Right lung (tissue), 2 donors: ENCODE measurements at regions not wholly inside any gene's neighbourhood (a gene's known extent, or its start where the extent isn't known, plus 50 kb on each side); places are given as distances from the start of the nearest gene placed in this dataset.
"Not testable (repeated sequence)": the region's sequence is repeated elsewhere in the genome, so short reads cannot be mapped to it uniquely, and the experiment has no call there.

Source experiments
- DNase-seq, 2 donors: peaks; one replicate each; pipeline ENCODE4 v3.0.0-alpha.2; 2013

DNA sequence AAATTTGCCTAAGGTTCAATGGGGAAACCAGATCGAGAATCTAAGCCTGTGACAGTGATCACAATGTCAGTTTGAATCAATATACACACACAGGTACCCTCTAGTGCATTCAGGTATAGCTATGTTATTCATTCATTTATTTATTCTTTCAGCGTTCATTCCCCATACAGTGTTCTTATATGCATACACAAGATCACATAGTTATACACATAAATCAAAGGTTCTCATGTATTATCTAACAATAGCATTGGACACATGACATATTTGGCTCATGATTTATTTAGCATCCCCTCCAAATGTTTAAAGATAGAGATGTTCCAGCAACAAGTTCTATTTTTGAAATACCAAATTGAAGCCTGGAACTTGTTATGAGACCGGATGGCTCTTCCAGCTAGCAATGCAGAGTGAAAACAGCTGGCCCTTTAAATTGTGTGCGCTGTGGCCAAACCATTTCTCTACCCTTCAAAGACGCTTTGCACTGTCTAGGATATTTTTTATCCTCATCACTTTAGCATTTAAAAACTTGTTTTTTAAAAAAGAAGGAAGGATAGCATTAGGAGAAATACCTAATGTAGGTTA is 131.0 kb downstream of the ATXN3L start:
- no peak for DNase-seq

GRCh38 chrX:13186643-13187042 is 133.2 kb downstream of the ATXN3L start:
- not testable (repeated sequence) for DNase-seq

- DNase-seq = no peak
Observed at GRCh38 chrX:13180807-13181206, 136.4 kb upstream of the FAM9C start.

- DNase-seq = no peak
Observed at GRCh38 chrX:13179586-13179985, 135.2 kb upstream of the FAM9C start.

DNA sequence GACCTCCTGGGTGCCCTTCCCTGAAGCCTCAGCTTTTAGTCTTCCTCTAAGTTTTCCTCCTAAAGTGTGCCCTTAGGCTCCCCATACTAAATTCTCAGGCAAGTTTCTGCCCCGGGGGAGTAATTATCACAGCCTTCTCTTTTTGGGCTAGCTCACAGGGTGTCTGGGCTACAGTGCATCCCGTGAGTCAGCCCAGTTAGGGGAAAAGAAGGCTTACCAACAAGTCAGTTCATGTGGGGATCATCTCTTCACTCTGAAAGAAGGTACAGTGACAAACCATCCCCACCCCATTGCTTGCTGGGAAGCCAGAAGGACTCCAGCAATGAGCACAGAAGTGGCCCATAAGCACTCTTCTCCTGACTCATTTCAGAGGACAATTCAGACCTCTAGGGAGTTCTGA is 134.7 kb upstream of the FAM9C start:
- DNase-seq = no peak

DNA sequence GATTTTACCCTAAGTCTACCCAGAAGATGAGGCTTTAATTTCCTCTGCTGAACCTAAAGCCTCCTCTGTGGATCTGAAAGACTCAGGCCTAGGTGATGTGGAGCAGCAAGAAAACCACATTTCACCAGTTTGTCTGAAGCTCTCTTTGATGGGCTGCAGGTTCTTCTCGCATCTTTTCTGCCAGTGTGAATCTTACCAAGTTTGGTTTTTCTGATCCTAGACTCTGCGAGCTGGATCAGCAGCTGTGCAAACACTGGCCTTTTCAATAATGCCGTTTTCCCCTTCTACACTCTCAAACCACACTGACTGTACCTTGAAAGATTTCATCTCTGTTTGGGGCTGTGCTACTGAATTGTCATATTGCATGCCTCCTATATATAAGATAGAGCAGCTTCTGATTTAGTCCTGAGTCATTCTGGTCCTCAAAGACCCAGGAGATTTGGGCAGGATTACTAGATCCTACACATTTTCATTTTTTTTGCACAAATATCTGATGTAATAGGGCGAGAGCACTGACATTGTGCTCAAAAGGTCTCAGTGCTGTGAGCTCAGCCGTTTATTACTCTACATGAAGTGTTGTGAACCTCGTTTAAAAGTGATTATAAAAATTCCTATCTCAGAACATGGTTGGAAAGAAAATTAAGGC is 133.6 kb upstream of the FAM9C start:
- DNase-seq = no peak

- no peak for DNase-seq
Observed at GRCh38 chrX:13175056-13175455, 130.6 kb upstream of the FAM9C start.

- no peak for DNase-seq
Observed at GRCh38 chrX:13170966-13171558, 126.6 kb upstream of the FAM9C start.

- DNase-seq = no peak
Observed at GRCh38 chrX:13169684-13170083, 125.3 kb upstream of the FAM9C start.

DNA sequence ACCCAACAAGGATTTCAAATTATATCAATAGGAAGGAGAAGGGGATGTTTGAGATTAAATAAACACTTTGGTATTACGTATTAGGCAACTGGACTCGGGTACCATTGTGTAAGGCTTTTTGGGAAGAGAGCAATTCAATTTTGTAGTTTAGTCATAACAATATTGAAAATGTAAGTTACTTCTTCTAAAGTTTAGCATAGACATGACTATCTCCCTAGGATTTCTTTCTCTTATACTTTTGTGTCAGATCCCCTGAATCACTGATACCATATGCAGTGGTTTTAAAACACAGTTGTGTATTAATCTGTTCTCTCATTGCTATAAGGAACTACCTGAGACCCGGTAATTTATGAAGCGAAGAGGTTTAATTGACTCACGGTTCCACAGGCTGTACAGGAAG is 123.8 kb upstream of the FAM9C start:
- no peak for DNase-seq

GRCh38 chrX:13167481-13168231 is 123.2 kb upstream of the FAM9C start:
- DNase-seq = peak in 1 of 2 donors; percentile 35

DNA sequence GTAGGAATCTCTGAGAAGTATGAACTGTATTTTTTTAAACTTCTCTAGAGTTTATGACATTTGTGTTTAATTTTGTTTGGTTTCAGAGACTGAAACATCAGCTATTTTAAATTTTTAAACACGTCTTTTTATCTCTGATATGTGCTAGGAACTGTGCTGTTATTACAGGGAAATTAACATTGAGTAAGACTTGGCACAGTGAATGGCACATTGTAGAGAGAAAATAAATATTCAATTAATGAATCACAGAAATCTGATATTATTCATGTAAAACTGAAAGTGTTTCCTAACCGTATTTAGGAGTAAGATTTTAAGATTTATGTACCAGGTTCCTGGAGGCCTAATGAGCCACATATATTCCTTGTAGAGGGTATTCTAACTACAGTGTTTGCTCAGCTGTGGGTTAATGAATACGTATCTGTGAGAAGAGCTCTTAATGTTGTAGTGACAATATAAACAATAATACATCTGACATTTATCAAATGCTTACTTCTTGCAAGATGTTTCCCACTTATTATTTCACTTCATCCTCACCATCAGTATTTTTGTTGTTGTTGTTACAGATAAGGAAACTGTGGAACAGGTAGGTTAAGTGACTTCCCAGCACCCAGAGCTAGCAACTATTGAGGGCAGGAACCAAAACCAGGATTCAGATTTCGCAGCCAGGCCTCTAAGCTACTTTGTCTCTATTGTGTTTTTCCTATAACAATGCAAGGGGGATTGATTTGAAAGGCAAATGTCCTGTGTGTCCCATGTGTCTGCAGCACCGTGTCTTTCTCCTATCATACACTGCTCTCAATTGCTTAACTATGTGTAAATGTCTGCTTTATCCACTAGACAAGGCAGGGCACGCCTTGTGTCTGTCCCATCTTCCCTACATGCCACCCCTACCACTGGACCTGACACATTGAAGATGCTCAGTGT is 121.1 kb upstream of the FAM9C start:
- DNase-seq = no peak

GRCh38 chrX:13164611-13165010 is 120.2 kb upstream of the FAM9C start:
- DNase-seq = no peak

GRCh38 chrX:13162772-13163410 is 118.5 kb upstream of the FAM9C start:
- DNase-seq = no peak

DNA sequence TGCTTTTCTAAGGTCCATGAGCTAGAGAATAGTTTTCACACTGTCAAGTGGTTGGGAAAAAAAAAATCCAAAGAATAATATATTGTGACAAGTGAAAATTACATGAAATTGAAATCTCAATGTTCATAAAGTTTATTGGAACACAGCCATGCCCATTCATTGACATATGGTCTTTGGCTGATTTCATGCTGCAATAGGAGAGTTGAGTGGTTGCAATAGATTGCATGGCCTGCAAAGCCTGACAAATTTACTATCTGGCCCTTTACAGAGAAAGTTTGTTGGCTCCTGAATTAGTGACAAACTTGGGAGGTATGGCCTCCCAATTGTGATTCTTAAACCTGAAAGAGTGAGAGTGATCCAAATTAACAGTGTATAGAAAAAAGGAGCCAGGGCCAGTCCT is 115.5 kb upstream of the FAM9C start:
- no peak for DNase-seq

DNA sequence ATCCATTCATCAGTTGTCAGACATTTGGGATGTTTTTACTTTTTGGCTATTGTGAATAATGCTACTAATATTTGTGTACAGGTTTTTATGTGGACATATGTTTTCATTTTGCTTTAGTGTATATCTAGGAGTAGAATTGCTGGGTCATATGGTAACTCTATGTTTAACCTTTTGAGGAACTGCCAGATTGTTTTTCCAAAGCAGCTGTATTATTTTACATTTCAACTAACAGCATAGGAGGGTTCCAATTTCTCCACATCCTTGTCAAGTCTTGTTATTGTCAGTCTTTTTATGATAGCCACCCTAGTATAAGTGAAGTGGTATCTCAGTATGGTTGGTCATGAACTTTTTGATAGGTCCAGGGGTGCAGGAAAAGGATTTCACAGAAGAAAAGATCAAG is 114.5 kb upstream of the FAM9C start:
- DNase-seq = no peak

GRCh38 chrX:13155550-13155949 is 111.1 kb upstream of the FAM9C start:
- DNase-seq = not testable (repeated sequence)

GRCh38 chrX:13153796-13154195 is 109.4 kb upstream of the FAM9C start:
- DNase-seq = no peak

DNA sequence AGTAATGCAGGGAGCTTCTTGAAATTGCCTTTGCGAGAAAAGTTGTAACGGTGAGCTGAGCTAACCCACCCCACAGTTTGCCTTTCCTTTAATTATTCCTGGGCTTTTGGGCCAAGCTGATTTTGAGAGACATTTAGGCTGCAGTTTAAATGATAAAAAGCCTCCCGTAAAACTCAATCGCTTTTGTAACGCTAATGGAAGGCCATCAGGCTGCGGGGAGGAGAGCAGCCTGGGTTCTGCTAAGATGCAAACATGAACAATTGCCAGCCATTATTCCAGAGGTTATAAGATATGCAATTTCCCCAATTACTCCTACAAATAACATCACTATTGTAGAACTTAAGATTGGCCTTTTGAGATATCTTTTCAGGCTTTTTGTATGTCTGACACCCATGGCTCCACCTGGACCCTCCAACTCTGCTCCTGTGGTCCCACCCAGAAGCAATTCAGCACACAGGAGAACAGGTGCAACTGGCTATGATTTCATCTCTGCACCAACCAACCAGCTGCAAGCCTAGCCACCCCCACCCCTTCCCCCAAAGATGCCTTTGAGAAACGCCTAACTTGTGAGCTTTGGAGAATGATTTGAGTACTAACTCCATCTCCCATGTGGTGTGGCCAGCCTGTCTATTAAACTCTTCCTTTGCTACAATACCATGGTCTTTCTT is 108.2 kb upstream of the FAM9C start:
- DNase-seq = no peak

- peak in 1 of 2 donors; percentile 38 for DNase-seq
Observed at GRCh38 chrX:13151828-13152517, 107.6 kb upstream of the FAM9C start.
